HG03108 (cell line): ENCODE measurements at regions not wholly inside any gene's neighbourhood (a gene's known extent, or its start where the extent isn't known, plus 50 kb on each side); places are given as distances from the start of the nearest gene placed in this dataset.
"Not testable (repeated sequence)": the region's sequence is repeated elsewhere in the genome, so short reads cannot be mapped to it uniquely, and the experiment has no call there.

Source experiments
- ATAC-seq: cut with Tn5 transposase; IDR thresholded peaks from one replicate; pipeline ENCODE4 v1.9.1; 2021; ENCODE audit warnings: moderate library complexity; ENCODE audit not compliant: unreplicated experiment

- ATAC-seq: no peak
Observed at GRCh38 chr3:31314258-31314657, 218.5 kb upstream of the STT3B start.

GRCh38 chr3:31319332-31319731 lies 213.4 kb upstream of the STT3B start:
- ATAC-seq: no peak

DNA sequence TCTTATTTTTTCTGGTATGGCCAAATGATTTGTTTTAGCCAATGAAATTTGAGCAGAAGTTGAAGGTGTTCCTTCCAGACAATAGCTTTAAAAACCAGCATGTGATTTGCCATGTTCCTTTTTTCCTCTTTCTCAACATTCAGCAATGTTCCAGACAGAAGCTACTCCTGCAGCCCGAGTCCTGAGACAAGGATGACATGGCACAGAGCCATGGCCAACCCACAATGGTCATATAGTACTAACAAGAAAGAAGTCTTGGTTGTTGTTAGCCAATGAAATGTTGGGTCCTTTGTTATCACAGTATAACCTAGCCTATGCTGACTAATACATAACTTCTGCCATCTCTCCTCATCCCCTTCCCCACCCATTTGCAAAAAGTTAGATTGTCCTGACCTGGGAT lies 211.1 kb upstream of the STT3B start:
- ATAC-seq: no peak

DNA sequence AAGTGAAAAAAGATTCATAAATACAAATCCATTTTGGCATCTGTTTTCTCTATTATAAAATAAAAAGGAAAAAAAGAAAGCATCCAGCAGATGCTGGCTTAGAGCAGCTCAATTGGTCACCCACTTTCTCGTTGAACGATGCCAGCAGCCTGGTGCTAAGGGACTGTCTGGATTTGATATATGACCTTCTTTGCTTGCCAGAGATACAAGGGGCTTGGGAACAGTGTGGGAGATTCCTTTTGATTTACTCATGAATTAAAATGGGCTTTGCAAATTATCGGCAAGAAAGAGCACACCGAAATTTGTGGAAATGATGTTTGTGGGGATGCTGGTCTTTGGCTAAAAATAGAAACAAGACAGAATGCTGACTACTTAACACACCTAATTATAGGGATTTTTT lies 210.3 kb upstream of the STT3B start:
- ATAC-seq: no peak

- not testable (repeated sequence) for ATAC-seq
Observed at GRCh38 chr3:31327826-31328357, 204.8 kb upstream of the STT3B start.

DNA sequence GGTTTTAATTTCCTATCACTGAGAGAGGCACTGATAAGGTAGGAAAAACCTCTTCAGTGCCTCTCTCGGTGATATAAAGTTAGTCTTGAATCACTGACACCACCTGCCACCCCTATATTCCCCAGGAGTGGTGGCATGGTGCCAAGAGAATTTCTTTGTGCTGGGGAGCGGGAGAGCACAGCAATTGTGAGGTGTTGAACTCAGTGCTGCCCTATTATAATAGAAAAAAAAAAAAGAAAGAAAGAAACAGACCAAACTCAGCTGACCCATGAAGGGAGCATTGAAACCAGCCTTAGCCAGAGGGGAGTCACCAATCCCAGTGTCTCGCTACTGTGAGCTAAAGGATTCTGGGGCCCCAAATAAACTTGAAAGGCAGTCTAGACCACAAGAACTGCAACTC lies 201.4 kb upstream of the STT3B start:
- no peak for ATAC-seq

DNA sequence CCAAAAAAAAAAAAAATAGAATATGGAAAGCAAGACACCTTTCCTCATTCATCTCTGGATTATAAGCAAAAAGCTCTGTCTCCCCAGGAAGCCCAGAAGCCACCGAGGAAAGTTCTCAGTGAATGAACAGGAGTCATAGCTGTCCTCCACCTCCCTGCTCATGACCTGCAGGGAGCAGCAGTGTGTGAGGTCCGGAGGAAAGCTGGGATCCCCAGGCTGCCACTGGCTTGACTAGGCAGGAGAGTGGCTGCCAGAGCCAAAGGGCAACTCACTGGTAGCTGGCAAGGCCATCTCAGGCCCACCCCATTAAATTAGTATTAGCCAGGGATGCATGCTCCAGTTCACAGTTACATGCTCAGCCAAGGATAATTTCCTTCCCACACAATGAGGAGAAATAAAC lies 191.6 kb upstream of the STT3B start:
- ATAC-seq: no peak

- no peak for ATAC-seq
Observed at GRCh38 chr3:31343075-31343474, 189.7 kb upstream of the STT3B start.

GRCh38 chr3:31345581-31345980 lies 187.1 kb upstream of the STT3B start:
- ATAC-seq: no peak

DNA sequence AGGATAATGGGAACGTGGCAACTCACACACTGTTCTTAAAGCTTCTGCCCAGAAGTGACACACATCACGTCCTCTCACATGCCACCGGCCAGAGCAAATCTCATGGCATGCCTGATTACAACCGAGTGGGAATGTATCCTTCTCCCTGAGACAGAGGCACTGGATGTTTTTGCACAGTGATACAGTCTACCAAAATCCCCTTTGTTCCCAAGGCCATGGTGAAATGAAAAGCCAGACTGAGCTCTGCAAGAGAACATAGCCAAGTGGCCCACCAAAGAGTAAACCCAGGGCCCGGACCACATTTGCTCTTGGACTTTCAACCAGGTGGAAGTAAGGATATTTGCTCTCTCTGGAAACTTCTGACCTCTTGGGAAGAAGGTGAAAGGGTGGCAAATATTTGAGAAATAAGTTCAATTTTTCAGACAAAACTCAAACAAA lies 186.2 kb upstream of the STT3B start:
- no peak for ATAC-seq

GRCh38 chr3:31349001-31349748 lies 183.6 kb upstream of the STT3B start:
- ATAC-seq: no peak

DNA sequence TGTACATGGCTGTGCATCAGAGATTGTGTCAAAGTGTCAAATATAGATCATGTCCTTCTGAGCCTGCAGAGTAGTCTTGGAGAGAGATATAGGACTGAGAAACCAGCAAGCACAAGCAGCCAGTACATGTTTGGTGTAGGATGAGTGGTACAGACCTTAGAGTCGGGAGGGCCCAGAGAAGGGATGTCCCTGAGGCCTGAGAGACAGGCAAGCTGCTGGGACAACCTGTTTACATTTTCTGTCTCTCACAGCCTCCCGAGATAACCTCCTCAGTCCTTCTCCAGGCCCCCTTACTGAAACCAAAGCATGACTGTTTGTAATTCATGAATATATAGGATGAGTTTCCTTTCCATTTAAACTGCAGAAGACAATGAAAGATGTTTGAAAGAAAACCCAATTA lies 182.4 kb upstream of the STT3B start:
- ATAC-seq: no peak

DNA sequence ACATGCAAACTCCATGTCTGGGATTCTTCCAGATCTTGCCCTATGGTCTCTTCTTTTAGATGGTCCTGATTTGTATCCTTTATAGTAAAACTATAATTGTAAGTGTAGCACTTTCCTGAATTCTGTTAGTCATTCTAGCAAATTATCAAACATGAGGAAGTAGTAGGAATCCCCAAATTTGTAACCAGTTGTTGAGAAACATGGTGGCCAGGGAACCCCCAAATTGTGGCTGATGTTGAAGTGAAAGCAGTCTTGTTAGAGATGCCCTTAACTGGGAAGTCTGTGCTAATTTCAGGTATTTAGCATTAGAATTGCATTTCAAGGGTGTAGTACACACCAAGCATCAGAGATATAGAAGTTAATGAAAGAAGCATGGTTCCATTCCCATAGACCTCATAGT lies 180.4 kb upstream of the STT3B start:
- ATAC-seq: no peak

DNA sequence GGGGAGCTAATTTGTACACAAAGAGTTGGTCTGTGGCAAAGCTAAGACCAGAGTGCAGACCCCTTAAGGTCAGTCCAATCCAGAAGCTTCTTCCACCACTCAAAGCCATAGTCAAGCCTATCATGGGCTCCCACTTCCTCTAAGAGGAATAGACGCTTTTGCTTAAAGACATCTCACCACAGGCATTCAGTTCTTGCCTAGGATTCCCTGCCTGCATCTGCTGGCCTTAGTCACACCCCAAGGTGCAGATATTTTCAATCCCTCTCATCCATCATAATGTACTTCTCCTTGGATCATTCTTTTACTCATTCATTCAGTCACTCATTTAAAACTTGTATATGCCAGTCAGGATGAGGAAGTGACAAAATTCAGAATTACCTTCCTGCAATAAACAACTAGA lies 179.6 kb upstream of the STT3B start:
- no peak for ATAC-seq

DNA sequence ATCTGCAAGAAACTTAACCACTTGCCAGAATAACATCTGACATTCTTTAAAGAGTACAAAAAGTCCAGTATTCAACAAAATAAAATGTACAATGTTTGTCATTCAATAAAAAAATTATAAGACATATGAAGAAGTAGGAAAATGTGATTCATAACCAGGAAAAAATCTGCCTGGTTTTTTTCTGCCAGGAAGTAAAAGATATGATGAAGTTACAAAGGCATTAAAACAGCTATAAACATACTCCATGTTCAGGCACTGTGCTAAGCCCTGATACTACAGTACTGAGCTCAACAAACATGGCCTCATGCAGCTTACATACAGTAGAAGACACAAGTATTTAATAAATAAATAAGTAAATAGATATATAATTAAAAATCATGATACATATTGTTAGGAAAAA lies 178.4 kb upstream of the STT3B start:
- no peak for ATAC-seq

GRCh38 chr3:31355807-31356206 lies 176.9 kb upstream of the STT3B start:
- no peak for ATAC-seq

DNA sequence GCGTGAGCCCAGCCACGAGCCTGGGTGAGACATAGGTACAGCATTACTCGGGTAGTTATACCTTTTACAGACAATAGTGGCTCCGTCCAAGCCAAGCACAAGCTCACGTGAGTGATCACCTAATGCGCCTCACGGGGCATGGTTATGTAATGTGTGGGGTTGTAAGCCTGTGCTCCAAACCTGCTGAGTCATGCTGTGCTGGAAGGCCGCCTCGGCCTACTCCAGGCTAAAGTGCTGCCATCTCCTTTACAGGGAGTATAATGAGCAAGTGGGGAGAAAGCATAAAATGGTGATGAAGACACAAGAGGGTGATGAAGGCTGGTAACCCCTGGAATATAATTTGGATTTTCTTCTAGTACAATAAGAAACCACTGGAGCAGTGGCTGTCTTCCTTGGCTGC lies 175.8 kb upstream of the STT3B start:
- ATAC-seq: no peak

DNA sequence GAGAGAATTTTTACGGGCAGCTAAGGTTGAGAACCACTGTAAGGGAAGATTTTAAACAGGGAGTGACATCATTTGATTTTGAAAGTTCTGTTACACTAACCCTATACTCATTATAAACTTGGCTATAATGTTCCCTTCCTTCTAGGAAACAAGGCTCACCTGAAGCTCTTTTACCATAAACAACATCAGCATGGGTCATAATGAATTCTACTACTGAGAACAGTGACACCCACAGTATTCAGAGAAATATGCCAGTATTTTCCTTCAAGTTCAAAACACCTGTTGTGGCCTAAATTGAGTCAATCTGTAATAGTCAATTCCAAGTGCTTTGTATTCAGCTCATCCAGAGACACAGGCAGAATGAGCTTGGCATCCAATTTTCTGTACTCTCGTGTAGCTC lies 175.3 kb upstream of the STT3B start:
- no peak for ATAC-seq

DNA sequence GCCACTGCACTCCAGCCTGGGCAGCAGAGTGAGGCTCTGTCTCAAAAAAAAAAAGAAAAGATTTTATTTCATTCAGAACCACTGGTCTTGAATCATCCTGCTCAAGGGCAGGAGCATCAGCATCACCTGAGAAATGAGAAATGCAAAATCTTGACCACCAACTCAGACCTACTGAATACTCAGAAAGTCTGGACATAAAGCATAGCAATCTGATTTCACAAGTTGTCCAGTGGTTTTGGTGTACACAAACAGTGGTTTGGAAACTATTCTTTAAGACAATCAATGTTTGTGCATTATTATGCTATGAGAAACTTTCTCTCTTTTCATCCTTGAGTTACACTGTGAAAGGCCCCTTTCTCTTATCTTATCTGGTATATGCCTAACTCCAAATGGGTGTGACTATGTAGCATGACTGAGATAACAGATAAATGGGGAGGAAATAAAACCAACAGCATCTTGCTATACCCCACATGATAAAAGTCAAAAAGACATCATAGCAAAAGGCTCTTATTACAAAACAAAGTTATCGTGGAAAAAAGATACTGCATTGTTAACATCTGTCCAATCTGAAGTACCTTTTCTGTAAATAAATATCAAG lies 174.2 kb upstream of the STT3B start:
- ATAC-seq: no peak

GRCh38 chr3:31361371-31362273 lies 171.1 kb upstream of the STT3B start:
- no peak for ATAC-seq

- no peak for ATAC-seq
Observed at GRCh38 chr3:31364188-31364587, 168.5 kb upstream of the STT3B start.

- no peak for ATAC-seq
Observed at GRCh38 chr3:31364711-31365110, 168.0 kb upstream of the STT3B start.
